WTC11 (cell line): ENCODE measurements at regions not wholly inside any gene's neighbourhood (a gene's known extent, or its start where the extent isn't known, plus 50 kb on each side); places are given as distances from the start of the nearest gene placed in this dataset.

ENCODE experiments used
- CTCF ChIP-seq: fragments of 200-600 bp; IDR thresholded peaks from 2 replicates; pipeline ENCODE4 v1.8.0; 2022; ENCODE audit warnings: antibody characterized with exemption
- RELA ChIP-seq: sonication (generic); formaldehyde crosslinking; IDR thresholded peaks from 2 replicates; pipeline ENCODE4 v1.8.1; 2022; ENCODE audit warnings: missing genetic modification reagents, mild to moderate bottlenecking, borderline replicate concordance
- TCF7 ChIP-seq: sonication (generic); formaldehyde crosslinking; IDR thresholded peaks from 2 replicates; pipeline ENCODE4 v1.8.0; 2022; ENCODE audit warnings: mild to moderate bottlenecking, low read depth, missing genetic modification reagents, moderate library complexity
- TEAD4 ChIP-seq: sonication (generic); formaldehyde crosslinking; IDR thresholded peaks from 2 replicates; pipeline ENCODE4 v1.8.0; 2022; ENCODE audit warnings: mild to moderate bottlenecking, missing genetic modification reagents
- TF ChIP-seq, protein P1 (sequence below): sonication (generic); formaldehyde crosslinking; IDR thresholded peaks from 2 replicates; pipeline ENCODE4 v1.8.1; 2022; ENCODE audit warnings: missing genetic modification reagents, borderline replicate concordance

DNA sequence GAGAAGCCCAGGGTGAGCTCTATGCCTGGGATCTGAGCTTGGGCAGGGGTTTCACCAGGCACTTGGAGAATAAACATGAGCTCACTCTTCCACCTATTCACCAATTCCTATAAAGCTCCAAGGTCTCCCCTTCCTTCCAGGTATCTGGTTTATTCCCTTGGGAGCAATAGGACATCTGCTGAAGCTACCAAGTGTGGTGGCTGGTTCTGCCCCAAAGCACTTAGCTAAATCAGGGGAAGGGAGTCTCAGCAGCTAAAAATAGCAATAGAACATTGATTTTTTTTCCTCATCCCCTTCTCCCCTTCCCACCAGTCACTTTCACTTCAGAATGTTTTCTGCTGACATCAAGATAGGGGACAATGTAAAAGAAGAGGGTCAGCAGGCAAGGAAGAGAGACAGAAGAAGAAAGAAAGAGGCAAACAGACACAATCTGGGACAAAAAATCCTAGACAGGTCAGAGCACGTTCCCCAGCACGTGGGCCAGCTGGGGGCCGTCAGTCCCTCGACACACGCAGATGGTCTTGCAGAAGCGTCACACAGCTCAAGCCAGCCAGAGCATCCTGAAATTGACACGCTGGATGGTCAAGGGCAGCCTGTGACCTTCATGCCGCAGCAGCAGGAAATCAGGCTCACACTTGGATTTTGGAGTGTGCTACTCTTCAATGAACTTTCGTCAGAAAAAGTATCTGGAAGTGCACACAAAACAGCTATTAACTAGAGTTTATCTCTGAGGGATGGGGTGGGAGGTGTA, 176.0 kb downstream of the ZNF608 start:
- TF ChIP-seq TEAD4 (CRISPR knock-in tag) (no peak), RELA (CRISPR knock-in tag) (no peak), CTCF (no peak), TCF7 (CRISPR knock-in tag) (no peak)
- TF ChIP-seq, protein P1, sequence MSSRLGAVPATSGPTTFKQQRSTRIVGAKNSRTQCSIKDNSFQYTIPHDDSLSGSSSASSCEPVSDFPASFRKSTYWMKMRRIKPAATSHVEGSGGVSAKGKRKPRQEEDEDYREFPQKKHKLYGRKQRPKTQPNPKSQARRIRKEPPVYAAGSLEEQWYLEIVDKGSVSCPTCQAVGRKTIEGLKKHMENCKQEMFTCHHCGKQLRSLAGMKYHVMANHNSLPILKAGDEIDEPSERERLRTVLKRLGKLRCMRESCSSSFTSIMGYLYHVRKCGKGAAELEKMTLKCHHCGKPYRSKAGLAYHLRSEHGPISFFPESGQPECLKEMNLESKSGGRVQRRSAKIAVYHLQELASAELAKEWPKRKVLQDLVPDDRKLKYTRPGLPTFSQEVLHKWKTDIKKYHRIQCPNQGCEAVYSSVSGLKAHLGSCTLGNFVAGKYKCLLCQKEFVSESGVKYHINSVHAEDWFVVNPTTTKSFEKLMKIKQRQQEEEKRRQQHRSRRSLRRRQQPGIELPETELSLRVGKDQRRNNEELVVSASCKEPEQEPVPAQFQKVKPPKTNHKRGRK (CRISPR knock-in tag) = no peak
